ENCODE measurements at regions not wholly inside any gene's neighbourhood (a gene's known extent, or its start where the extent isn't known, plus 50 kb on each side); places are given as distances from the start of the nearest gene placed in this dataset.

DNA sequence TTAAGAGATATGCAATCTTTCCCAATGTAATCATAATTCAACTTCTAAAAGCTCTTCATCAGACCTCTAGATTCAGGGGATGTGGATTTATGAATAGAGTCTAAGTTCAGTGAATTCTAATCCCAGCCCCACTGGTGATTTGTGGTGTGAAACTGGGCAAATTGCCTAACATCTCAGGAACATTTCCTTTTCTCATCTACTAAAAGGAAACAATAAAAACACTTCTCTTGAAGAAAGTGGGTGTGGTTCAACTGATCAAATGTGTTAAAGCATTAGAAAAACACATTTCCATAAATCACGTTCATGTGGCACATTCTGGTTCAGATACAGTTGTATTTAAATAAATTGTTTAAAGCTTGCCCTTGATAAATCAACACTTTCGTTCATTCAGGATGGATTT is 631.7 kb upstream of the CDH6 start:
- no peak for TF ChIP-seq CTCF (IDR thresholded peaks at IDR 0.05; ENCODE audit: low read depth, low read length, poor library complexity, severe bottlenecking)
- no peak for TF ChIP-seq EZH2phosphoT487 (IDR thresholded peaks at IDR 0.05; ENCODE audit: borderline replicate concordance, low read length)
